B cell (primary cell): ENCODE measurements at regions not wholly inside any gene's neighbourhood (a gene's known extent, or its start where the extent isn't known, plus 50 kb on each side); places are given as distances from the start of the nearest gene placed in this dataset.

Experiments used
- ATAC-seq: fragments of 200-7000 bp; cut with Tn5 transposase; one replicate; pipeline ENCODE4 v1.10.0; 2021; ENCODE audit warnings: low read depth, mild to moderate bottlenecking, moderate number of reproducible peaks, moderate library complexity
- CTCF ChIA-PET: fragments of 350-600 bp; sonication (Branson Sonifier 250); formaldehyde crosslinking; loops from one replicate; lab custom pipeline; 2021; ENCODE audit warnings: antibody characterized with exemption, inconsistent platforms; lab: Charles Lee
- POLR2A ChIA-PET: fragments of 350-600 bp; sonication (Branson Sonifier 250); formaldehyde crosslinking; loops from one replicate; lab custom pipeline; 2021; ENCODE audit warnings: antibody characterized with exemption; lab: Charles Lee
- DNase-seq: peaks from one replicate; pipeline ENCODE4 v3.0.0; 2013
- H2AFZ ChIP-seq: 2 replicates; pipeline ENCODE4 v1.6.1; 2012; ENCODE audit warnings: mild to moderate bottlenecking, low read depth, low read length; ENCODE audit not compliant: insufficient read depth, poor library complexity, severe bottlenecking
- H3K27ac ChIP-seq, 2 donors: 1 replicate in 1 of 2; 2 replicates in 1 of 2; pipeline ENCODE4 v1.5.1; 2012 to 2013; ENCODE audit warnings: low read length in 2 of 2, mild to moderate bottlenecking in 2 of 2, moderate library complexity in 1 of 2
- H3K27me3 ChIP-seq, 4 experiments: fragments of 200-600 bp in 1 of 4; sonication (generic) in 1 of 4; replicated peaks in 1 of 4; 1 replicate in 2 of 4; 2 replicates in 2 of 4; pipeline versions ENCODE4 v1.6.1 to v1.7.0; 2013 to 2016; ENCODE audit warnings: low read length in 3 of 4, mild to moderate bottlenecking in 2 of 4, mixed read lengths in 1 of 4, moderate library complexity in 1 of 4; ENCODE audit not compliant: insufficient read depth in 4 of 4, control insufficient read depth in 3 of 4; ENCODE audit errors: control extremely low read depth in 1 of 4
- H3K36me3 ChIP-seq, 2 experiments: replicated peaks in 1 of 2; 1 replicate in 1 of 2; 2 replicates in 1 of 2; pipeline versions ENCODE4 v1.6.1 to v1.7.1; 2013; ENCODE audit warnings: low read length in 1 of 2; ENCODE audit not compliant: insufficient read depth in 2 of 2, control insufficient read depth in 1 of 2; ENCODE audit errors: control extremely low read depth in 1 of 2, extremely low read depth in 1 of 2
- H3K4me1 ChIP-seq, 2 donors: fragments of 200-600 bp in 1 of 2; sonication (generic) in 1 of 2; 1 replicate in 1 of 2; 2 replicates in 1 of 2; pipeline versions ENCODE4 v1.5.1 to v1.6.1; 2013 to 2017; ENCODE audit warnings: low read length in 2 of 2; ENCODE audit not compliant: control insufficient read depth in 2 of 2, insufficient read depth in 2 of 2
- H3K4me2 ChIP-seq: replicated peaks from 2 replicates; pipeline ENCODE3; 2012; ENCODE audit warnings: mild to moderate bottlenecking, low read depth, low read length; ENCODE audit not compliant: poor library complexity, severe bottlenecking
- H3K4me3 ChIP-seq, 5 experiments: fragments of 200-600 bp in 1 of 5; sonication (generic) in 1 of 5; 1 replicate in 3 of 5; 2 replicates in 2 of 5; pipeline versions ENCODE4 v1.5.1 to v1.7.0; 2011 to 2016; ENCODE audit warnings: low read length in 4 of 5, mild to moderate bottlenecking in 4 of 5, low read depth in 2 of 5, control low read depth in 1 of 5, moderate library complexity in 1 of 5; ENCODE audit not compliant: insufficient read depth in 1 of 5; ENCODE audit errors: control extremely low read depth in 1 of 5, extremely low read depth in 1 of 5
- H3K79me2 ChIP-seq: fragments of 200-600 bp; sonication (generic); one replicate; pipeline ENCODE4 v1.6.0; 2016; ENCODE audit warnings: low read length; ENCODE audit not compliant: control insufficient read depth, insufficient read depth
- H3K9ac ChIP-seq: fragments of 200-600 bp; sonication (generic); 2 replicates; pipeline ENCODE4 v1.6.1; 2017; ENCODE audit warnings: mild to moderate bottlenecking, low read length, moderate library complexity
- H3K9me3 ChIP-seq, 3 donors: one replicate each; pipeline versions ENCODE4 v1.6.1 to v1.7.1; 2013; ENCODE audit warnings: low read length in 2 of 3; ENCODE audit not compliant: control insufficient read depth in 2 of 3, insufficient read depth in 1 of 3; ENCODE audit errors: control extremely low read depth in 1 of 3
- H4K20me1 ChIP-seq: 2 replicates; pipeline ENCODE4 v1.6.0; 2012; ENCODE audit warnings: mild to moderate bottlenecking, low read length; ENCODE audit not compliant: insufficient read depth, control insufficient read depth, poor library complexity, severe bottlenecking
- H3K27ac Mint-ChIP-seq: one replicate; pipeline ENCODE4 v1.8.0; 2021; ENCODE audit warnings: mixed read lengths
- H3K27me3 Mint-ChIP-seq: one replicate; pipeline ENCODE4 v1.8.0; 2021; ENCODE audit warnings: mixed read lengths
- H3K4me1 Mint-ChIP-seq: one replicate; pipeline ENCODE4 v1.8.0; 2021; ENCODE audit warnings: mixed read lengths
- H3K4me3 Mint-ChIP-seq: one replicate; pipeline ENCODE4 v1.8.0; 2021; ENCODE audit warnings: mixed read lengths
- H3K9me3 Mint-ChIP-seq: one replicate; pipeline ENCODE4 v1.8.0; 2022; ENCODE audit warnings: mixed read lengths; ENCODE audit not compliant: insufficient read depth
- CTCF ChIP-seq: fragments of 200-600 bp; IDR thresholded peaks from one replicate; pipeline ENCODE4 v1.8.0; 2022; ENCODE audit warnings: antibody characterized with exemption, mild to moderate bottlenecking
- EZH2 ChIP-seq: IDR thresholded peaks from 2 replicates; pipeline ENCODE4 v1.6.1; 2012; ENCODE audit warnings: borderline replicate concordance, low read depth, mild to moderate bottlenecking, moderate library complexity, low read length; ENCODE audit not compliant: insufficient read depth, poor library complexity, severe bottlenecking
- WGBS: methylation state at CpG from one replicate; pipeline ENCODE4 v1.1.5; 2013; ENCODE audit warnings: missing lambda C conversion rate; ENCODE audit not compliant: insufficient coverage; 5-methylcytosine and 5-hydroxymethylcytosine counted together
- intact Hi-C: fragments of 100-400 bp; cut with micrococcal nuclease; formaldehyde crosslinking; loops from one replicate; pipeline ENCODE4 v1.10.0; 2022

- H3K27me3 Mint-ChIP-seq: no peaks in the 10 kb centered on the region
- intact Hi-C loops: no loop called here
- Histone ChIP-seq H3K27ac (no peak overlapping the region), H3K9ac (no peak overlapping the region), H3K27me3 (no peaks in the 10 kb centered on the region), H3K4me2 (no peak overlapping the region), H3K4me3 (no peak overlapping the region), H3K9me3 (peaks cover 0 to 5% (median 0%) of the 10 kb centered on the region in 3 donors), H3K4me1 (no peaks in the 10 kb centered on the region), H3K36me3 (no peaks in the 10 kb centered on the region), H4K20me1 (no peaks in the 10 kb centered on the region), H2AFZ (no peak overlapping the region), H3K79me2 (no peaks in the 10 kb centered on the region)
- ChIA-PET POLR2A (no interaction called here), CTCF (no interaction called here)
- no peak for DNase-seq
- no peaks in the 10 kb centered on the region for H3K4me1 Mint-ChIP-seq
- no peak overlapping the region for H3K27ac Mint-ChIP-seq
- no peak overlapping the region for H3K4me3 Mint-ChIP-seq
- TF ChIP-seq CTCF (no peak), EZH2 (no peak)
- no peaks in the 10 kb centered on the region for H3K9me3 Mint-ChIP-seq
- WGBS: 94% methylated on average over 3 of the region's 7 CpGs
- no peak for ATAC-seq
Observed at GRCh38 chr14:98181241-98181640, 1090.8 kb downstream of the BCL11B start.

GRCh38 chr14:98181768-98182167 lies 1090.2 kb downstream of the BCL11B start:
- Histone ChIP-seq H3K4me2 (no peak overlapping the region), H3K36me3 (no peaks in the 10 kb centered on the region), H3K27me3 (no peaks in the 10 kb centered on the region), H3K79me2 (no peaks in the 10 kb centered on the region), H3K27ac (no peak overlapping the region), H3K4me1 (no peaks in the 10 kb centered on the region), H3K9me3 (peaks cover 0 to 5% (median 0%) of the 10 kb centered on the region in 3 donors), H4K20me1 (no peaks in the 10 kb centered on the region), H3K4me3 (no peak overlapping the region), H2AFZ (no peak overlapping the region), H3K9ac (no peak overlapping the region)
- intact Hi-C loops: no loop called here
- ATAC-seq: no peak
- Mint-ChIP-seq H3K4me1 (no peaks in the 10 kb centered on the region), H3K27me3 (no peaks in the 10 kb centered on the region), H3K4me3 (no peak overlapping the region), H3K27ac (no peak overlapping the region), H3K9me3 (no peaks in the 10 kb centered on the region)
- POLR2A ChIA-PET: no interaction called here
- no CpG with 5 or more reads among the region's 1 CpG for WGBS
- TF ChIP-seq EZH2 (no peak), CTCF (no peak)
- CTCF ChIA-PET: no interaction called here
- no peak for DNase-seq
